B cell (primary cell): ENCODE measurements at regions not wholly inside any gene's neighbourhood (a gene's known extent, or its start where the extent isn't known, plus 50 kb on each side); places are given as distances from the start of the nearest gene placed in this dataset.

ENCODE experiments used
- EZH2 ChIP-seq: IDR thresholded peaks from 2 replicates; pipeline ENCODE4 v1.6.1; 2012; ENCODE audit warnings: borderline replicate concordance, low read depth, mild to moderate bottlenecking, moderate library complexity, low read length; ENCODE audit not compliant: insufficient read depth, poor library complexity, severe bottlenecking
- TF ChIP-seq, protein P1 (sequence below): fragments of 200-600 bp; IDR thresholded peaks from one replicate; pipeline ENCODE4 v1.8.0; 2022; ENCODE audit warnings: antibody characterized with exemption, mild to moderate bottlenecking

DNA sequence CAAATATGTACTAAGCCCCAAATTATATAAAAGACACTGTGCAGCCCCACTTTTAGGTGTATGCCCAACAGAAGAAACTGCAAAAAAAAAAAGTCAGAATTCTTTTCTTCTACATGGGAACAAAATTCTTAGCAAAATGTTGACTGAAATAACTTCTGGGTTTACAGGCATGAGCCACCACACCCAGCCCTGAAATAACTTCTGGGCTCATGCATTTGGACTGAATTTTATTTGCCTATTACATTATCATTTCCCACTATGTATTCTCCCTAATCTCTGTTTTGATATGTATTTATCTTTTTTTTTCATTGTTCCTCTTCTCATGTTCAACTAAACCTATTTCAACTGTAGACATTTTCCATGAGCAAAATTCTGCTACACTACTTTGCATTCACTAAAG lies 169.2 kb downstream of the GRIN2B start:
- TF ChIP-seq, protein P1, sequence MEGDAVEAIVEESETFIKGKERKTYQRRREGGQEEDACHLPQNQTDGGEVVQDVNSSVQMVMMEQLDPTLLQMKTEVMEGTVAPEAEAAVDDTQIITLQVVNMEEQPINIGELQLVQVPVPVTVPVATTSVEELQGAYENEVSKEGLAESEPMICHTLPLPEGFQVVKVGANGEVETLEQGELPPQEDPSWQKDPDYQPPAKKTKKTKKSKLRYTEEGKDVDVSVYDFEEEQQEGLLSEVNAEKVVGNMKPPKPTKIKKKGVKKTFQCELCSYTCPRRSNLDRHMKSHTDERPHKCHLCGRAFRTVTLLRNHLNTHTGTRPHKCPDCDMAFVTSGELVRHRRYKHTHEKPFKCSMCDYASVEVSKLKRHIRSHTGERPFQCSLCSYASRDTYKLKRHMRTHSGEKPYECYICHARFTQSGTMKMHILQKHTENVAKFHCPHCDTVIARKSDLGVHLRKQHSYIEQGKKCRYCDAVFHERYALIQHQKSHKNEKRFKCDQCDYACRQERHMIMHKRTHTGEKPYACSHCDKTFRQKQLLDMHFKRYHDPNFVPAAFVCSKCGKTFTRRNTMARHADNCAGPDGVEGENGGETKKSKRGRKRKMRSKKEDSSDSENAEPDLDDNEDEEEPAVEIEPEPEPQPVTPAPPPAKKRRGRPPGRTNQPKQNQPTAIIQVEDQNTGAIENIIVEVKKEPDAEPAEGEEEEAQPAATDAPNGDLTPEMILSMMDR, result no peak
- no peak for TF ChIP-seq EZH2
